PC-3 (cell line): ENCODE measurements at regions not wholly inside any gene's neighbourhood (a gene's known extent, or its start where the extent isn't known, plus 50 kb on each side); places are given as distances from the start of the nearest gene placed in this dataset.

Experiments used
- CTCF ChIP-seq: fragments of 300-600 bp; sonication (generic); conservative IDR thresholded peaks from 2 replicates; pipeline ENCODE4 v1.5.1; 2017; ENCODE audit warnings: antibody characterized with exemption, low read depth, mild to moderate bottlenecking, low read length
- EZH2phosphoT487 ChIP-seq: fragments of 300-600 bp; sonication (generic); IDR thresholded peaks from 2 replicates; pipeline ENCODE4 v1.6.1; 2018; ENCODE audit warnings: mild to moderate bottlenecking, antibody characterized with exemption, low read length, borderline replicate concordance

- TF ChIP-seq CTCF: no peak
- no peak for TF ChIP-seq EZH2phosphoT487
Measured at GRCh38 chr3:96434651-96435050, 379.7 kb upstream of the EPHA6 start.
